ENCODE measurements at regions not wholly inside any gene's neighbourhood (a gene's known extent, or its start where the extent isn't known, plus 50 kb on each side); places are given as distances from the start of the nearest gene placed in this dataset.

DNA sequence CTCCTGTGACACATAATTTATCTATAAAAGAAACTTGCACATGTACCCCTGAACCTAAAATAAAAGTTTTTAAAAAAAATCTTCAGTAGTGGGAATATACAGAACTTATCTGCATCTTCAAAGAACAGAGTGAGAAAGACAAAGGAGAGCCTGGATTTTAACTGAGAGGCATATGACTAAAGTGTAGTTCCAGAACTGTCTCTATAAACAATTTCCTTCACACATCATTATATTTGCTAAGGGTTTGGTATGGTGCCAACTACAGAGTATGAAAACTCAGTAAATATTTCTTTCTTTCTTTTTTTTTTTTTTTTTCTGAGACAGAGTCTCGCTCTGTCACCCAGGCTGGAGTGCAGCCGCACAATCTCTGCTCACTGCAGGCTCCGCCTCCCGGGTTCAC lies 49.9 kb upstream of the NFKB1 start:
- no peak for TF ChIP-seq POLR2A (IDR thresholded peaks at IDR 0.05)
- TF ChIP-seq, protein P1, sequence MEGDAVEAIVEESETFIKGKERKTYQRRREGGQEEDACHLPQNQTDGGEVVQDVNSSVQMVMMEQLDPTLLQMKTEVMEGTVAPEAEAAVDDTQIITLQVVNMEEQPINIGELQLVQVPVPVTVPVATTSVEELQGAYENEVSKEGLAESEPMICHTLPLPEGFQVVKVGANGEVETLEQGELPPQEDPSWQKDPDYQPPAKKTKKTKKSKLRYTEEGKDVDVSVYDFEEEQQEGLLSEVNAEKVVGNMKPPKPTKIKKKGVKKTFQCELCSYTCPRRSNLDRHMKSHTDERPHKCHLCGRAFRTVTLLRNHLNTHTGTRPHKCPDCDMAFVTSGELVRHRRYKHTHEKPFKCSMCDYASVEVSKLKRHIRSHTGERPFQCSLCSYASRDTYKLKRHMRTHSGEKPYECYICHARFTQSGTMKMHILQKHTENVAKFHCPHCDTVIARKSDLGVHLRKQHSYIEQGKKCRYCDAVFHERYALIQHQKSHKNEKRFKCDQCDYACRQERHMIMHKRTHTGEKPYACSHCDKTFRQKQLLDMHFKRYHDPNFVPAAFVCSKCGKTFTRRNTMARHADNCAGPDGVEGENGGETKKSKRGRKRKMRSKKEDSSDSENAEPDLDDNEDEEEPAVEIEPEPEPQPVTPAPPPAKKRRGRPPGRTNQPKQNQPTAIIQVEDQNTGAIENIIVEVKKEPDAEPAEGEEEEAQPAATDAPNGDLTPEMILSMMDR (IDR thresholded peaks at IDR 0.05): no peak

All from gastroesophageal sphincter (tissue), 3 donors.